ENCODE measurements at regions not wholly inside any gene's neighbourhood (a gene's known extent, or its start where the extent isn't known, plus 50 kb on each side); places are given as distances from the start of the nearest gene placed in this dataset.

GRCh38 chr7:10618953-10619352 lies 354.7 kb upstream of the PHF14 start:
- no peaks in the 10 kb centered on the region for H3K4me1 ChIP-seq
- intact Hi-C loops (cut with DNase I): no loop called here

GRCh38 chr7:10632712-10633111 lies 341.0 kb upstream of the PHF14 start:
- TF ChIP-seq CTCF (IDR thresholded peaks at IDR 0.05): no peak
- no peak for ATAC-seq
- DNase-seq: no peak
- Histone ChIP-seq H3K27me3 (no peaks in the 10 kb centered on the region), H3K36me3 (no peaks in the 10 kb centered on the region), H3K4me3 (no peak overlapping the region), H3K9me3 (no peaks in the 10 kb centered on the region), H3K27ac (no peak overlapping the region), H3K4me1 (no peaks in the 10 kb centered on the region)
- intact Hi-C loops (cut with DNase I): no loop called here

More at GRCh38 chr7:10618953-10619352, 354.7 kb upstream of the PHF14 start:
- Histone ChIP-seq H3K4me3 (no peak overlapping the region), H3K27ac (no peak overlapping the region), H3K27me3 (no peaks in the 10 kb centered on the region), H3K9me3 (no peaks in the 10 kb centered on the region), H3K36me3 (no peaks in the 10 kb centered on the region)
- ATAC-seq (no peak), DNase-seq (no peak)
- TF ChIP-seq CTCF (IDR thresholded peaks at IDR 0.05): no peak

- no peaks in the 10 kb centered on the region for H3K9me3 ChIP-seq
- H3K4me3 ChIP-seq: no peak overlapping the region
- H3K27ac ChIP-seq: no peak overlapping the region
- no peaks in the 10 kb centered on the region for H3K27me3 ChIP-seq
- ATAC-seq (no peak), DNase-seq (no peak)
- no peaks in the 10 kb centered on the region for H3K36me3 ChIP-seq
- TF ChIP-seq CTCF (IDR thresholded peaks at IDR 0.05): no peak
- intact Hi-C loops (cut with DNase I): no loop called here
- no peaks in the 10 kb centered on the region for H3K4me1 ChIP-seq
Observed at GRCh38 chr7:10634239-10634638, 339.4 kb upstream of the PHF14 start.

GRCh38 chr7:10637991-10638390 lies 335.7 kb upstream of the PHF14 start:
- DNase-seq (no peak), ATAC-seq (no peak)
- no peak for TF ChIP-seq CTCF (IDR thresholded peaks at IDR 0.05)
- no peaks in the 10 kb centered on the region for H3K36me3 ChIP-seq
- intact Hi-C loops (cut with DNase I): no loop called here
- H3K9me3 ChIP-seq: no peaks in the 10 kb centered on the region
- no peak overlapping the region for H3K27ac ChIP-seq
- H3K4me3 ChIP-seq: no peak overlapping the region
- no peaks in the 10 kb centered on the region for H3K4me1 ChIP-seq
- H3K27me3 ChIP-seq: no peaks in the 10 kb centered on the region

GRCh38 chr7:10643545-10643944 lies 330.1 kb upstream of the PHF14 start:
- no peaks in the 10 kb centered on the region for H3K27me3 ChIP-seq

More at GRCh38 chr7:10643545-10643944, 330.1 kb upstream of the PHF14 start:
- ATAC-seq: no peak
- DNase-seq: no peak
- no peaks in the 10 kb centered on the region for H3K4me1 ChIP-seq
- no peak overlapping the region for H3K27ac ChIP-seq
- H3K4me3 ChIP-seq: no peak overlapping the region
- intact Hi-C loops (cut with DNase I): no loop called here
- TF ChIP-seq CTCF (IDR thresholded peaks at IDR 0.05): no peak
- no peaks in the 10 kb centered on the region for H3K36me3 ChIP-seq
- H3K9me3 ChIP-seq: no peaks in the 10 kb centered on the region

All from upper lobe of right lung (tissue), 1 donor.